ENCODE measurements at regions not wholly inside any gene's neighbourhood (a gene's known extent, or its start where the extent isn't known, plus 50 kb on each side); places are given as distances from the start of the nearest gene placed in this dataset.
"Not testable (repeated sequence)": the region's sequence is repeated elsewhere in the genome, so short reads cannot be mapped to it uniquely, and the experiment has no call there.

GRCh38 chr1:116851189-116851588 is 58.5 kb upstream of the PTGFRN start:
- DNase-seq (ENCODE audit: low spot score), result not testable (repeated sequence)

DNA sequence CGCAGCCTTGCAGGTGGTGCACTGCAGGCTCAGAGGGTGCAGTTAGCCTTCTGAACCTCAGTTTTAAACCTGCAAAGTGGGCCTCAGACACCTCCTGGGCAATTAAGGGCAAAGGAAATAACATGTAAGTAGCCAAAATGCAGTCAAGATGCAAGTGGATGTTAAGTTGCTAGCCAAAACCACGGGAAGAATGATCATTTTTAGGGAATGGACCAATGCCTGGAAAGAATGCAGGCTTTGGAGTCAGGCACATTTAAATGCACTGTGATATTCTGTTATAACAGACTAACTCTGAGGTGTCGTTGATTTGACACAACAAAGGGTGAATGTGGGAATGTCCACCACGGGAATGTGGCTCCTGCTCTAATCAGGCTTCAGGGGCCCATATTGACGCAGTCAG is 57.9 kb upstream of the PTGFRN start:
- no peak for DNase-seq (ENCODE audit: low spot score)

GRCh38 chr1:116852367-116852766 is 57.3 kb upstream of the PTGFRN start:
- no peak for DNase-seq (ENCODE audit: low spot score)

DNA sequence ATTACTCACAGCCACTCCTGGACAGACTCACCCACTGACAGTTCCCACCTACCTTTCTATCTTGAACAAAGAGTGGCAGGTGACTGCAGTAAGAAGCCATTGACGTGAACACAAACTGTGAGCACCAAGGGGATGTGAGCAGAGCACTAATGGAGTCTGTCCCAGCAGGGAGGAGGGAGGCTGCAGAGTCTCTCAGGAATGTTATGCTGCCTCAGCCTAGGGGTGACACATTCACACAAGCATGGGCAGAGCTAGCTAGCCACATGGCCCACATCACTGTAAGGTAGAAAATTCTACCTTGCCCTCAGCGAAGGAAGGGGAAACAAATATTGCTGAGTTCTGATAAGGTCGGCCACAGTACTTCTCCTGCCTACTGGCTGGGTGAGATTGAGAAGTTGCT is 56.8 kb upstream of the PTGFRN start:
- peak; percentile 47 for DNase-seq (ENCODE audit: low spot score)

DNA sequence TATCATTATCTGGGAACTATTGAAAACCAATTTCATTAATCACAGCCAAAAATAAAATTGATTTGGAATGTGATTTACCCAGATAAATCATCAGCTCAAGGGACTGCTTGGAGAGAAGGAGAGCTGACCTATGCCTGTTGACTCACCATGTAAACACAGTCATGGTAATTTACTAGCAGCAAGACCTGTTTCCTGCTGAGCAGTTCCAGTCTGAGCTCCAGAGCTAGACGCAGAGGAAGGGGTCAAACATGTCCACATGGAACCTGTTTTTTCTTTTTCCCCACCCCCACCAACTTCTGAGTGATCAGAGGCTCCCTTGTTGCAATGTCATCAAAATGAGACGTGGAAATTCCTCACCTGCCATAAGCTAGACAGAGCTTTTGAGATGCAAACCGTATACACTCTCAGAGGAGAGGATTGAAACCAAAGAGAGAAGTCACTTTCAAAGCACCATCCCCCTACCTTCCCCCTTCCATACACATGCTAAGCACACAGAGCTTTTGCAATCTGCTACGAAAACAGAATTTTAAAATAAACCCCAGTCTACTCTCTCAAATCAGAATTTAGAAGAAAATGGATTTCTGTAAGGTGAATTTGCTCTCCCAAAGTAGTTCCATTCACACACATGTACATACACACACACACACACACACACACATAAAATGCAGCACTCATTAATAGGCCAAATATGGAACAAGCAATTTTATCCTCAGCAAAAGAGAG is 55.9 kb upstream of the PTGFRN start:
- peak; percentile 63 for DNase-seq (ENCODE audit: low spot score)

DNA sequence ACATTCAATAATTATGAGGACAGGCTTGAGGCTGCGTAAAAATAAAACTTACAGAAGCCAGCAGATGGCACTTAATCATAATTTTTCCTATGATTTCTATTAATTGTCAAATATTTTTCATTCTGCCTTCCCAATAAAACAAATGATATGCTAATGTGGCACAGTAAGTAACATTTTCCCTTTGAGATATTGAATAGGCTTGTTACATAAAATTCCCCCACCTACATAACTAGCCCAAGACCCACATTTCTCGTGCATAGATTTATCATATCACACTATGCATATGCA is 55.4 kb upstream of the PTGFRN start:
- no peak for DNase-seq (ENCODE audit: low spot score)

DNA sequence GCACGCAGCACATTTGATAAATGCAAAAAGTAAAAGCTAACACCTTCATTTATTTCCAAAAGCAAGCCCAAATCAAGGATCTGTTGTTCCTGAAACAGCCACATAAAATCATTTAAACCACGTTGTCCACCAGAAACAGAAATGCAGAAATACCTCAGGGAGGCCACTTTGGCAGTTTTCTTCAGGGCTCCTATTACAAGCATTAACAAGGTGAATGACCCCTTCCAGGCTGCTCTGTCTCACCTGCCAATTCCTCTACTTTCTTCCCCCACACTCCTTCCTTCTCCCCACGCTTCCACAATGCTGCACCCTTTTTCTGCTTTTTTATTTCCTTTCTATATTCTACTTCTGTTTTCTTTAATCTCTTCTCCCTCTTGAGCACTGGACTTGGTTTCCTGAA is 55.0 kb upstream of the PTGFRN start:
- no peak for DNase-seq (ENCODE audit: low spot score)

DNA sequence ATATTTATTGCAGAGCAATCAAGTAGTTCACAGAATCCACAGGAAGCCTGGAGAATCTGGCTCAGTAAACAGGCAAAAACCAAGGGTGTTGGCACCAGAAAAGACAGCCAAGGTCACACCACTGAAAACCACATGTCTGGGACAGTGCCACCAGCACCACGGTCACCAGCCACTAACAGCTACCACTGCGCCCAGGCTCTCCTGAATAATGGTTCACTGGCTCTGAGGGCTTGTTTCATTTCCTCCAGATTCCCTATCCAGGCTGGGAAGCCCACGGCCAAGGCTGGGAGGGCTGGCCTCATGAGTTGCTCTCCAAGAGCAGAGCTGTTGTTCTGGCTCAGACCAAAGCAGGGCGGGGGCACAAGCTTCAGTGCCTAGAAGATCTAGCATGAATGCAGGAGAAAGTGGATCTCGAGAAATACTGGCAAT is 54.5 kb upstream of the PTGFRN start:
- DNase-seq (ENCODE audit: low spot score), result peak; percentile 56

DNA sequence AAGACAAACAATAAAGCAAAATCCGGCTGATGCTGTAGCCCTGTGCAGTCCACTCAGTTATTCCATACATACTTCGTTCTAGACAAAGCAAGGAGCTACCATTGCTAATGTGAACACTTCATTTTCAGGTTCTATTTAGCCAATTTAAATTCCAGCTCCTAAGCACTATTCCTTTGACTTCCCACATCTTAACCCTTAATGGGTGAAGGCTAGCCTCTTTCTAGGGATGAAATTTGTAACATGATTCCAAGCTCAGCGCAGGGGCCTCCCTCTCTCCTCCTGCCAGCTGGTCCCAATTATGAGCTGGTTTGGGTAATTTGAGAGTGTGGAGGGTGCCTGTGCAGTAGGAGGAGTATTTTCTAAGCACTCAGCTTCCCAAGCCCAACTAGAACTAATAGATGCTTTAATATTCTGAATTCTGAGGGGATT is 53.9 kb upstream of the PTGFRN start:
- peak; percentile 83 for DNase-seq (ENCODE audit: low spot score)

- DNase-seq (ENCODE audit: low spot score), result no peak
These were observed 53.4 kb upstream of the PTGFRN start for GRCh38 chr1:116856312-116856711.

- no peak for DNase-seq (ENCODE audit: low spot score)
These were observed 52.6 kb upstream of the PTGFRN start for GRCh38 chr1:116857092-116857491.
